ENCODE measurements at regions not wholly inside any gene's neighbourhood (a gene's known extent, or its start where the extent isn't known, plus 50 kb on each side); places are given as distances from the start of the nearest gene placed in this dataset.

DNA sequence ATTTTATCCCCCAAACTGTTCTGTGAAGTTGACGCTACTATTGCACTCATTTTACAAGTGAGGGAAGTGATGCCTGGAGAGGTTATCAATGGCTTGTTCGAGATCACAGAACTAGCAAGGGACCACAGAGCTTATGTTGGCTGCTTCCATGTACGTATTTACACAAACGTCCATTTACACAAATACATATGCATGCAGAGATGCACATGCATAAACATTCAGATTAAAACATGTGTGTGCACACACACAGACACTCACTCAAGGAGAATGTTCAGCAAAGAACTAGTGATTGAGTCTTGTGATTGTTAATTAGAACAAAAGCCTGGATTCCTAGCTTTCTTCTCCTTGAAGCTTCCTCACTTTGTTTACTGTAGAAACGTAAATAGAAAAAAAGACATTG is 321.5 kb upstream of the CHD6 start:
- no peak for DNase-seq

DNA sequence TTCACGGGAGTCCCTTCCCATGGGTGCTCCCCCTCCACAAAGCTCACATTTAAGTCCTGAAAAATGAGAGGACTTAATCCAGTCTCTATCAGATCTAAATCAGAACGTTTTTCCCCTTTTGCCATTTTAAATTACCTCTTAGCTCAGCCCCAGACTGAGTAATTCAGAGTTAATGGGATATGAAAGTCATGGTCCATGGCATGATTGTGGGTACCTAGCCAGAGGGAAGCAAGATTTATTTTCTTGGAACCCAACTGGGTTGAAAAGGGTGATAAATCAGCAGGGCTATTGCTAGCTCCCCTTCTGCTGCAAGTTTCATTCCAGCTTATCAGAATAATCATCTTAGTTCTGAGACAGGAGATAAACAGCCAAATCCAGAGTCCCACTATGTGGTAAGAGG is 320.2 kb upstream of the CHD6 start:
- DNase-seq: no peak

DNA sequence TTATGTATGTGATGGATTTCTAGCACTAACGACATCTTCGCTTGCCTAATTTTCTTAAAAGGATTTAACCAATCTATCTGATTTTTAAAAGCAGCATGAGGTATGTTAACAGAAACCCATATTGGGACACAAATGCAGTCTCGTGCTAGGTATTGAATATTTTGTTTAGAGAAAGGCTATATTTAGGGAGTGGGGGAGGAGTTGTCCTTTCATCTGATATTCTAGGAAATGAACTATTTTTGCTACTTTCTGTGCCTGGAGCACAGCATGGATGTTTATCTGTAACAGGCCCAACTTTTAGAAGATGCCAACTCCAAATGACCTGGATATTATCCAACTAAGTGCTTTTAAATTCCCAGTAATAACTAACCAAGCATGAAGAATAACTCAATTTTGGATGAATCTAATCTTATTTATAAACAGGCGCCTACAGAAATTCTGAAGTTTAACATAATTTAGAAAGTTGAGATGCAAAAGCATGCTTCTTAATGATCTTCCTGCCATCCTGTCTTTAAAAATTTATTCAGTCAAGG is 317.1 kb upstream of the CHD6 start:
- no peak for DNase-seq

DNA sequence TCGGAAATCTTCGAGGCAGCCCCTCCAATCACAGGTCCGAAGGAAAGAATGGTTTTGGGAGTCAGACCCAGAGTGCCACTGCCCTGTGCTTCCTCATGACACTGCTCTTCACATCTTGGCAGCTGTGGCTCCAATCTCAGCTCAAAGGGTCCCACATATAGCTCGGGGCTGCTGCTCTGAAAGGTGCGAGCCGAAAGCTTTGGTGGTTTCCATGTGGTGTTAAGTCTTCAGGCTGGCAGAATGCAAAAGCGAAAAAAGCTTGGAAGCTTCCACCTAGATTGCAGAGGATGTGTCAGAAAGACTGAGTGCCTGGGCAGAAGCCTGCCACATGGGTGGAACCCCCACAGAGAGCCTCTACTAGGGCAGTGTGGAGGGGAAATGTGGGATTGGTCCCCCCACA is 314.3 kb upstream of the CHD6 start:
- no peak for DNase-seq

DNA sequence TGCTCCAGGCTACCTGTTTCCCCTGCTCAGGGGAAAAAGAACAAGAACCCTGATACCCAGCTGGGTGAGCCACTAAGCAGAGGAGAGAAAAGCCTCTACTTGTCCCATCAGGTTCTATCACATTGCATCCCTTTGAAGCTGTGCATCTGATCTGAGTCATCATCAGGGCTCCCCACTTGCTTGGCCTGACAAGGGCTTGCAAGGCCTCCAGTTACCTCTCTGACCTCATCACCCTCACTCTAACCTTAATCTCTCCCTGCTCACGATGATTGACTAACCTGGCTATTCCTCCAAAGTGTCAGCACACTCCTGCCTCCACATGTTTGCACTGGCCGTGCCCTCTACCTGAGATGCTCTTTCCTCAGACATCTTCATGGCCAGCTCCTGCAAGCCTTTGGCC is 309.5 kb upstream of the CHD6 start:
- DNase-seq: no peak

DNA sequence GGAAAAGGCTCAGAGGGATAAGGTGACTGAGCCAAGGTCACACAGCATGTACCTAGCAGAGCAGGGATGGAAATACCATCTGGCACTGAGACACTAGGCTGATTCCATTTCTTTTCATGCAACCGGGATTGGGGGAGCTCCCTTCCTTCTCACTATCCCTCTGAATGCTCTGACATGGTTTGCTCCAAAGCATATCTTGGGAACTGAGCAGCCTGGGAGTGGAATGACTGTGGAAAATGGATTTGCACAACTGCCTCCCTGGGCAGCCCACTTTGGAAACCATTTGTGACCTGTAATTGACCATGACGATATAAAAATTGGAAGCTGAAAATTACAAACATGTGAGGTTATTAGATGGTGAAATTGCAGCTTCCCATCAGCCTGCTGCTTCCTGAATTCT is 309.0 kb upstream of the CHD6 start:
- no peak for DNase-seq

DNA sequence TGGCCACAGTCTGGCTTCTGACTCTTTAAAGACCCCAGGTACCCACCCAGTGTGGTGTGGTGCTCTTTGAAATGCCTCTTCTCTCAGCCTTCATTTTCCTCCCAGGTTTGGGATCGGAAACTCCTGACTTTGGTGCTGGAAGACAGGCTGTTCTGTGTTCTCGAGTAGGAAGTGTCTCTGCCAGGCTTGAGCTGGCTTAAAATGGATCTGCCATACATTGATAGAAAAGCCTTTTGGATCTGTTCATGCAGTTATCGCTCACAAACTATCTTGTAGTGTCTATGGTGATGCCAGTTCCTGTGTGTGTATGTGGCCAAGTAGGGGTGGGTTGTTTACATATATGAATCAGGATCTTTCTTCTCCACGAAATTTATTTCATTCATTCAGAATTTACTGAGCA is 307.3 kb upstream of the CHD6 start:
- DNase-seq: no peak

DNA sequence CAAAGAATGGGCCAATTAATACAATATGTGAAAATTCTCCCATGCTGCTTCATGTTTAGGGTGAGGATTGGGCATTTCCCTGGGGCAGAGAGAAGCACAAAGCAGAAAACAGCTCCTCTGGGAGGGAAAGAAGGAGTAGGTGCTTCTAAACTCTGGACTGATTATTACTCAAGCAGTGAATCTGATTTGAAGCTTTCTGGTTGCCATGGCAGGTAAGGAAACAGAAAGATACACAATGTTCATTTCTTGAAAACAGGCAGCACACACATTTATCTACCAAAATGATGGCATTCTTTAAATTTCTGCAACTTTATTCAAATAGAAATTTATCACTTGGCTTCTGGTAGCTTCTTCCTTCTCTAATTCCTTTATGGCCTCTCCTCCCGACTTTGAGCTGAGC is 305.4 kb upstream of the CHD6 start:
- no peak for DNase-seq

DNA sequence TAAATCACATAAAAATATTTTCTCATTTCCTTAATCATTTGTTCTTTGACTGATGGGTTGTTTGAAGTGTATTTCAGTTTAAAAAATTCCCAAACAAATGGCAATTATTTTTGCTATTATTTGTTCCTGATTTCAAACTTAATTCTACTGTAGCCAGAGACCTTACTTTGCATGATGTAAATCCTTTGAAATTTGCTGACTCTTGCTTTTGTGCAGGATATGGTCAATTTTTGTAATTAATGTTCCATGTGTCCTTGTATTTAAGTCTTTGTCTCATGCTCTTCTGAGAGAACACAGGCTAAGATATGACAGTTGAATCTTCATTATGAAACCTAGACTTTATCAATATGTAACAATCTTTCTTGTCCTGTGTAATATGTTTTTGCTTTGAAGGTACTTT is 295.0 kb upstream of the CHD6 start:
- no peak for DNase-seq

DNA sequence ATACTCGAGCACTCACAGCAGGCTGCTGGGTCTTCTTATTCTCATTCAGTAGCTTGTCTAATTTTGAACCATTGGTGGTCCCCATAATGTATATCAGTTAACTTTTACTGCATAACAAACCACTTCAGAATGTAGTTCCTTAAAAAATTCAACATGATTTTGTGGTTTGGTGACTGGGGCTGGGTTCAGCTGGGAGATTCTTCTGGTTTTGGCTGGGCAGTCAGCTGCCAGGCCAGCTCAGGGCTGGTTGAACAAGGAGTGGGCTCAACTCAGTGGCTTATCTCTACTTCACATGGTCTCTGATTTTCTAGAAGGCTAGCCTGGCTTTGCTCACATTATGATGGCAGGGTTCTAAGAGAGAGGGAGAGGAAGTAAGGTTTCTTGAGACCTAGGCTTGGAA is 292.4 kb upstream of the CHD6 start:
- DNase-seq: no peak

DNA sequence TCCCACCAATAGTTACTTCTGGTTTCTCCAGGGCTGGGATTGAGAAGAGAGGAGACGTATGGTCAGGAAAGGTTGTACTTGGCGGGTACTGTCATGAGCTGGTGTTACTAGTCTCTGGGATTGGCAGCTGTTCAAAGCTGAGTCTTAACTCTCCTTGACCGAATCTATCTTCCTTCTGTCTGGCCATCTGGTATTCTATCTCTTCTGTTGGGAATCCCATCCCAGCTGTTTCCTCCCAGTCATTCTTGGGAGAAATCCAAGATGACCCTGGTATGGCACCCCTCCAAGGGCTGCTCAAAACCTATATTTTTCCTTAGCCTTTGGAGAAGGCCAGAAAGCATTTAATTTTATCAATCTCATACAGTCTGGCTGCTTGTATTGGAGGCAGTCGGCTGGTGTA is 287.0 kb upstream of the CHD6 start:
- DNase-seq: no peak

DNA sequence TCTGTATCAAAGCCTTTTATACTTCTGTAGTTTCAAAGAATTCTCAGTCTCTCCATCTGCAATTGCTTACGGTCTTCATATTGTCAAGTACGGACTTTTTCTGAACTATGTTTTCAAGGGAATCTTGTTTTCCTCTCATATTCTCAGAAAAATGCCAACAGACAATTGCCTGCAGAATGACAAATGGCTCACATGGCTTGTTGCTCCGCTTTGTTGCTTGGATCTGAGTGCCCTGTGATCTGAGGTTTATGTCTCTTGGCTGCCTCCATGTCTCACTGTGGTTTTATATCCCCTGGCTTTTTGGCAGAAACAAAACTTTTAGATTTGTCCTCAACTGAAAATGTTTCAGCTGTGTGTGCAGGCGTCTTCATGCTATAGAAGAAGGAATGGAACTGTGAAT is 285.4 kb upstream of the CHD6 start:
- DNase-seq: no peak

DNA sequence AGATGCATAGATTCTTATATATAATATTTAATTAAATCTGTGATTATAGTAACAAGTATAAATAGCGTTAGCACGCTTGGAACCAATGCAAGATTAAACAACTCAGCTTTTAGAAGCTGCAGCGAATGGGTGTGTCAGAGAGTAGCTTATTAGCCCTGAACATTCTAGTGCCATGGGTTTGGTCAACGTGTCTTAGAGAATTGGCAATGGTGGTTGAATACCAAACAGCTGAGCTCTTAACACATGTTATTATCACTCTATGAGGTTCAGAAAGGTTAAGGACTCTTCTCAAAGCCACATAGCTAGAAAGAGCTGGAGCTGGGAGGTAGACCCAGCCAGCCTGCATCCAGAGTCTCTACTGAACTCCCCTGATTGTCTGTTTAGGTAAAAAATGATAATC is 284.2 kb upstream of the CHD6 start:
- DNase-seq: no peak

DNA sequence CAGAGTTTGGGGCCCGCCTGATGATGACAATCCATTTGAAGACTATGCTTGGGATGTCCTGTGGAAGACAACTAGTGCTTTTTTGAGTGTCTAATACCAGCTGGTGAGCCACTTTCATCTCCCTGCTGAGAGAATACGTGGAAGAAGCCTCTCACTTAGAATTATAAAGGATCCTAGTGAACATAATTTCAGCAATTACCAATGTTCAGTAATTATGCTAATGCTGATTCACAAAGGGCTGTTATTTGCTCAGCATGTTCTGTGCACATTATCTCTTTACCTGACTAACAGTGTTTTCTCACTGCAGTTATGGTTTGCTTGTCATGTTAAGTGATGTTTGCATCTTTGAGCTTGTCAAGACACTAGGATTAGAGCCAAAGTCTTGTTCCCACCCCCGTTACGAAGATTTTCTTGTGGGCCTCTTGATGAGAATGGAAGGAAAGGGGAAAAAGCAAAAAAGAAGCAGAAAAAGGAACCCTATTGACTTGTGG is 282.1 kb upstream of the CHD6 start:
- DNase-seq: no peak

DNA sequence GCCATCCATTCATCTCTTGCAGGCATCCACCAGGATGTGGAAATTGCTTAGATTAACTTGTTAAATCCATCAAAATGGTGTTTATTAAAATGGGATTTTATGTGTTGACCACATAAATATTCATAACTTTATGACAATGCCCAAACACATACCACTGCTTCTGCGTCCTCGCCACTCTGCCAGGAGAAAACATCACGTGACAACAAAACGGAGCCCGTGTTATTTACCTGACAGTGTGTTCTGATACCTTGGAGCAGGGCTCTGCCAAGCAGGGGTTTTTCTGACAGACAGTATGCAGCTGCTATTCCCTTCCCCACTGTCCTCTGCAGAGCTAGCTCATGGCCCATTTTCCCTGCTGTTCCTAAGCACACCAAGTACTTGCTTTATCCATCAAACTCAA is 279.5 kb upstream of the CHD6 start:
- no peak for DNase-seq

DNA sequence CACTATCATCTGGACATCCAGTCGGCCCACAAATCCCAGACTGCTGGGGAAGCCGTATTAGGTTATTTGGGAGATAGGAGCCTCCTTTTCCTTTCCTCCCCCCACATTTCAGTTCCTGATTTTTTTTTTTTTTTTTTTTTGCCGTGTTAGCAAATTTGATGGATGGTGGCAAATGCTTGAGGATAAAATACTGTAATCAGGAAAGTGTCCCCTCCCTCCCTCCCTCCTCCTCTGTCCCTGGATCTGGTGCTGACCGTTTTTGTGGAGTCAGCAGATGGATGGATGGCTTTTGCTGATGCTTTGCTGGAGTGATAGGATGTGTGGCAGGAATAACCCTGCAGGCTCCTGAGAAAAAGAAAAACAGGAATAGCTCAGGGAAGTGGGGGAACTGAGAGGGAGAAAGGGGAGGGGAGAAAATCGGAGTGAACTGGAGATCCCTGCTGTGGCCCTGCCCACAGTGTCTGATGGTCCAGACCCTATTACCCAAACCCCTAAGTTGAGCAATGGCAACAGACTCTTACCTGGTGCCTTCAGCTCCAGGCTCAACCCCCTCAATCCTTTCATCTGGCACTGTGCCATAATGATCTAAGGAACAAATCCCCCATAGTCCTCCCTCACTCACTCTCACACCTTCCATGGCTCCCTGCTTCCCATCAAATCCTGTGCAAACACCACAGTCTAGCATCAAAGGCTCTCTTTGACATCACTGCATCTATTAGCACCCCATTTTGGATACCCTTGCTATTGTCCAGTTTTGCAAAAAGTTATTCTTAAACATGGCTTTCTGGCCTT is 277.3 kb upstream of the CHD6 start:
- no peak for DNase-seq

DNA sequence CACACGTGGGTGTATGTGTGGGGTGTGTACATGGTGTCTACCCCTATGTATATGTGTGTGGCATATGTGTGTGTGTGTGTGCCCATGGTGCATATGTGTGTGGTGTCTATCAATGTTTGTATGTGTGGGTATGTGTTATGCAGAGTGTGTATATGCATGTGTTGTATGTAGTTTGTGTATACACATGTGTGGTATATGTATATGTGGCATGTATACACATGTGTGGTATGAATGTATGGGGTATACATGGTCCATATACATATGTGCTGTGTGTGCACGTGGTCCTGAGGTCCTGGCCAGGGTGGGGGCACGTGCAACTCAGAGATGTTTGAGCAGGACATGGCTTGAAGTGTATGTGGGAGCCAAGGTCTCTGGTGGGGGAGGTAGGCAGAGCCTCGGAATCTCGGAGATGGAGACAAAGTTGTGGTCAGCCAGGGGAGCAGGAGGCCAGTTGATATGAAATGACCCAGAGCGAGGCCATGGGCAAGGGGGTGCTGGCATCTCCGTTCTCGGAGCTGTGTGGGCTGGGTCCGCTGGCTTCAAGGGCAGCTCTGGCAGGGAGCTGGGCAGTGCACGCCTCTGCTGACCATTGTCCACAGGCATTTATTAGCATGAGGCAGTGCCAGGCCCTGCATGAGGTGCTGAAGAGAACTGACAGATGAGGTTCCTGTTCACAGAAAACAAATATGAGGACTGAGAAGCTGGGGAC is 276.2 kb upstream of the CHD6 start:
- no peak for DNase-seq

DNA sequence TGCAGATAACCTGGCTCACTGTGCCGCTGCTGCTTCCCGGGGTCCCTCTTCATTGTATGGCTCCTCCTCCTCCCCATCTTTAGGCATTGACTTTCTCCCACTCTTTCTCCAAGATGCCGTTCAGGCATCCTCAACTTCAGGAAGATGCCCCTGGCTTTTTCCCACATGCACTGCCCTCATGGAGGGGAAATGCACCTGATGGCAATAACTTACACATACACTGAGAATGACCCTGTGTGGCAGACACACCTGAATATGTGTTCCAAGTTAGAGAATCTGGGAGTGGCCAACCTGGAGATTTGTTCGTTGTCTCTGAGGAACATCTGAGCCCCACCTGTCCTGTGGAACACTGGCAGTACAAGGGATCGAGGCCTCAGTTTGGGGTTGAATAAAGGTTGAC is 273.9 kb upstream of the CHD6 start:
- no peak for DNase-seq

DNA sequence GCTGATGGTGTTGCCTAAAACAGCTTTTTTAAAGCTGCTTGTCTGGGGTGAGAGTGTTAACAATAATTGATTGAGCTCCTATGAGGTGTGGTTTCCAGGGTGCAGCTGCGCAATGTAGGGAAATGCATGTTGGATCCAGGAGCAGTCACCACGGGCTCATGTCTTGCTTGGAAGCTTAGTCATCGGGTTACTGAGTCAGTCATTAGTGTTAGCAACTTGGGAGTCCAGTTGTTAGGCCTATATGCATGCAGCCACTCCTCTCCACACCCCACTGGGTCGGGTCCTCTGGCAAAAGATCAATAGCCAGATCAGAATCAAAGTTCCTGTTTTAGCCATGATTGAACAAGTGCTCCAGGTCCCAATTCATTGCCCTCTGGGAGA is 271.7 kb upstream of the CHD6 start:
- DNase-seq: no peak

DNA sequence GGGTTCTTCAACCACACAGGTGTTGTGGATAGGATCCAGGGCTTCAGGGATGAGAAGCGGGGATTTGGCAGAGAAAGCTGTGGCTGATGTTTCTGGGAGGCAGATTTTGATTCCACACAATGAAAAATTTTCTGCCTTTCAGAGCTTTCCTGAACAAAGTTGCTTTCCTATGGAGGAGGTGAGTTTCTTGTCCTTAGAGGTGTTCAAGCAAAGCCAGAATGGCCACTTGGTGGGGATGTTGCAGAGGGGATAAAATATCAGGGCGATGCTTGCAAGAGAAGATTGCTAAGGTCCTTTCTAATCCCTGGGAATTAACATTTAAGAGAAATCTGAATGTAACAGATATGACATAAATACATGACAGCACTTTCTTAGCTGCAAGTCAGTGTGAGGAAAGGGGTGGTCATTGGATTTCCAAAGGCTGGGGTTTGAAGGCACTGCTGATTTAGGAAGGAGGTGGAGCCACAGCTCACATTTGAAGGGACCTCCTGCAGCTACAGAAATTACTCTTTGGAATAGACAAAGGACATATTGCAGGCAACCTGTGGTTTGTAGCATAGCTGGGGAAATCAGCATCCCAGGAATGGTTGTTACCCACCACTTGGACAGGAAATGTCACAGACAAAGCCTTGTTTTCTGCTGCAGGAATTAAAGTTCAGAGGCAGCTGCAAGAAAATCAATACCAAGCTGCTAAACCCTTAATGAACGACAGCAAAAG is 271.1 kb upstream of the CHD6 start:
- no peak for DNase-seq

DNA sequence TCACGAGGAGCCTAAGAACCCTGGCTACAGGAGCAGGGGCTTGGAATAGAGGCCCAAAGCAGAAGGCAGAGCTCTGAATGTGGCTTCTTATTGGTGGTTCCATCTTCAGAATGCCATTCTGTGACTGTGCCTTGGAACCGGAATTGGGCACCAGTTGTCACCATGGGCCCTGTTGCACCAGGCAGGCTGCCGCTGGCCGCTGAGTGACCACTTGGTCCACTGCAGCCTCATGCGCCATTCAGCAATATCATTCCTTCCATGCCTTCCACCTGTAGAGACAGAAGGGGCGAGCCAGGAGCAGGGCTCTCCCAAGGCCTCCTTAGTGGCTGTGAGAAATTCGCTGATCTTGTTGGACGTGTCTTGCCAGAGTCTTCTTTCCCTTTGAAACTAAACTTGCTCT is 270.3 kb upstream of the CHD6 start:
- no peak for DNase-seq

DNA sequence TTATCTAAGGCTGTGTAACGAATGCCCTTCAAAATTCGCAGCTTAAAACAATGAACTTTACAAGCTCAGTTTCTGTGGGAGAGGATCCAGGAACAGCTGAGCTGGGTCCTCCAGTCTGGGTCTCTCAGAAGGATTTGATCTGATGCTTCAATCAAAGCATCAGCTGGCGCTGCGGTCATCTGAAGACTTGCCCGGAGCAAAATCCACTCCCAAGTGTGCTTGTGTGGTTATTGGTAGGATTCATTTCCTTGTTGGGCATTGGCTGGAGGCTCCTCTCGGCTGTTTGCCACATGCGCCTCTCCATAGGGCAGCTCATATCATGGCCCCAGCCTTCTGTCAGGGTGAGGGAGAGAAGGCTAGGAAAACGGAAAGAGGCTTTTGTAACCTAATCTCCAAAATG is 269.3 kb upstream of the CHD6 start:
- DNase-seq: no peak

DNA sequence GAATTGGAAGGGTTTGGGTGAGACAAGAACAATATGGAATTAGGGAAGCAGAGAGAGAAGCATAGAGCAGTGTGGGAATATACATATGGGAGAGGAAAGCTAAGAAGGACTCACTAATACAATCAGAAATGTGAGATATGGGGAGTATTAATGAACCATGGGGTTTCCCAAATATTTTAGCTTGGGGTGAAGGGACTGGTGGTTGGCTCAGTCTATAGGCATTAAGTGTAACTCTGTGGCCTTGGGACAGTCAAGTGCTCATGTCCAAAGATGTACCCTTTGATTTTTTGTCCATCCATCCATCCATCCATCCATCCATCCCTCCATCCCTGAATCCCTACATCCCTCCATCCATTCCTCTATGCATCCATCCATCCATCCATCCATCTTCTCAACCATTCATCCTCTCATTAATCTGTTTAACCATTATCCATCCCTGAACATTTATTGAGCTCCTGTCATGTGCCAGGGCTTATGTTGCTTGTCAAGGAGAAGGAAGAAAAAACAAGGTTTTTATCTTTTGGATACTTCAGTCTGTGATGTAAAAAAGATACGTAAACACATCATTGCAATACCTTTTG is 263.4 kb upstream of the CHD6 start:
- DNase-seq: no peak

Measured in activated naive CD4-positive, alpha-beta T cell treated with anti-CD3 and anti-CD28 coated beads, Interleukin-2, amount 50 U/mL, for 16 hours (primary cell).